Astrocyte (in vitro differentiated cells and primary cell): ENCODE measurements at regions not wholly inside any gene's neighbourhood (a gene's known extent, or its start where the extent isn't known, plus 50 kb on each side); places are given as distances from the start of the nearest gene placed in this dataset.

Experiments used
- DNase-seq: peaks from one replicate; pipeline ENCODE4 v3.0.0-alpha.2; 2010; ENCODE audit warnings: low read depth
- FAIRE-seq: peaks from 2 replicates; lab custom pipeline; 2011; peaks lifted over from hg19 to GRCh38; lab: Jason Lieb, UNC
- H2AFZ ChIP-seq: 2 replicates; pipeline ENCODE4 v1.6.0; 2012; ENCODE audit warnings: low read depth, low read length, inconsistent platforms
- H3K27ac ChIP-seq: 2 replicates; pipeline ENCODE4 v1.5.1; 2011; ENCODE audit warnings: low read depth, low read length, inconsistent platforms
- H3K27me3 ChIP-seq: 2 replicates; pipeline ENCODE4 v1.6.0; 2011; ENCODE audit warnings: low read length, inconsistent platforms; ENCODE audit not compliant: insufficient read depth
- H3K36me3 ChIP-seq: 2 replicates; pipeline ENCODE4 v1.5.1; 2011; ENCODE audit warnings: low read length, inconsistent platforms; ENCODE audit not compliant: insufficient read depth
- H3K4me1 ChIP-seq: 2 replicates; pipeline ENCODE4 v1.5.1; 2011; ENCODE audit warnings: low read length, inconsistent platforms; ENCODE audit not compliant: insufficient read depth
- H3K4me2 ChIP-seq: 2 replicates; pipeline ENCODE4 v1.6.0; 2012; ENCODE audit warnings: low read length, inconsistent platforms
- H3K4me3 ChIP-seq: 2 replicates; pipeline ENCODE4 v1.5.1; 2011; ENCODE audit warnings: low read depth, mild to moderate bottlenecking, low read length, inconsistent platforms; ENCODE audit not compliant: insufficient read depth
- H3K79me2 ChIP-seq: 2 replicates; pipeline ENCODE4 v1.6.0; 2012; ENCODE audit warnings: mild to moderate bottlenecking, low read length, inconsistent platforms; ENCODE audit not compliant: insufficient read depth
- H3K9ac ChIP-seq: 2 replicates; pipeline ENCODE4 v1.6.0; 2012; ENCODE audit warnings: mild to moderate bottlenecking, low read length, inconsistent platforms
- H3K9me3 ChIP-seq: 2 replicates; pipeline ENCODE4 v1.5.1; 2012; ENCODE audit warnings: low read depth, mild to moderate bottlenecking, low read length, inconsistent platforms; ENCODE audit not compliant: insufficient read depth
- H4K20me1 ChIP-seq: 2 replicates; pipeline ENCODE4 v1.6.0; 2012; ENCODE audit warnings: low read length, inconsistent platforms; ENCODE audit not compliant: insufficient read depth
- H3K27ac Mint-ChIP-seq: one replicate; pipeline ENCODE4 v1.8.0; 2021; ENCODE audit warnings: mild to moderate bottlenecking, mixed read lengths; ENCODE audit not compliant: unreplicated experiment
- H3K27me3 Mint-ChIP-seq: one replicate; pipeline ENCODE4 v1.8.0; 2021; ENCODE audit warnings: low read depth, mixed read lengths; ENCODE audit not compliant: unreplicated experiment
- H3K36me3 Mint-ChIP-seq: one replicate; pipeline ENCODE4 v1.8.0; 2021; ENCODE audit warnings: low read depth, mixed read lengths; ENCODE audit not compliant: unreplicated experiment
- H3K4me1 Mint-ChIP-seq: one replicate; pipeline ENCODE4 v1.8.0; 2021; ENCODE audit warnings: low read depth, mixed read lengths; ENCODE audit not compliant: unreplicated experiment
- H3K4me3 Mint-ChIP-seq: one replicate; pipeline ENCODE4 v1.8.0; 2021; ENCODE audit warnings: mild to moderate bottlenecking, moderate library complexity, mixed read lengths; ENCODE audit not compliant: unreplicated experiment
- H3K9me3 Mint-ChIP-seq: one replicate; pipeline ENCODE4 v1.8.0; 2021; ENCODE audit warnings: mild to moderate bottlenecking, mixed read lengths; ENCODE audit not compliant: unreplicated experiment
- EZH2 ChIP-seq: IDR thresholded peaks from 2 replicates; pipeline ENCODE4 v1.6.1; 2012; ENCODE audit warnings: mild to moderate bottlenecking, low read length, inconsistent platforms; ENCODE audit not compliant: insufficient read depth
- TF ChIP-seq, protein P1 (sequence below): IDR thresholded peaks from 2 replicates; pipeline ENCODE4 v1.5.1; 2011; ENCODE audit warnings: low read depth, mild to moderate bottlenecking, inconsistent platforms, low read length, moderate library complexity; ENCODE audit not compliant: insufficient read depth

DNA sequence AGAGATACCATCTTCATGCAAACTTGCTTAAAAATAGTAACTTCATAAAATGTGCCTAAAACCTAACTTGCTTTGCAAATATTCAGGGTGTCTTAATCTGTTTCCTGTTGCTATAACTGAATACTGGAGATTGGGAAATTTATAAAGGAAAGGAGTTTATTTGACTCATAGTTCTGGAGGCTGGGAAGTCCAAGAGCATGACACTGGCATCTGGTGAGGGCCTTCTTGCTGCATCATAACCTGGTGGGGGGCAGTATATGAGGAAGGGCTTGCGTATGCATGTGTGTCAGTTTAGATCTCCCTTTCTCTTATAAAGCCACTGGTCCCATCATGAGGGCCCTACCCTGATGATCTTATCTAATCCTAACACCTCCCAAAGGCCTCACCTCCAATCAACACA is 166.5 kb downstream of the LPIN1 start:
- Mint-ChIP-seq H3K4me3 (no peak overlapping the region), H3K9me3 (peaks cover 9% of the 10 kb centered on the region), H3K27ac (no peak overlapping the region), H3K4me1 (no peaks in the 10 kb centered on the region), H3K27me3 (peaks cover 13% of the 10 kb centered on the region), H3K36me3 (peaks cover 3% of the 10 kb centered on the region)
- no peaks in the 10 kb centered on the region for H4K20me1 ChIP-seq
- TF ChIP-seq, protein P1, sequence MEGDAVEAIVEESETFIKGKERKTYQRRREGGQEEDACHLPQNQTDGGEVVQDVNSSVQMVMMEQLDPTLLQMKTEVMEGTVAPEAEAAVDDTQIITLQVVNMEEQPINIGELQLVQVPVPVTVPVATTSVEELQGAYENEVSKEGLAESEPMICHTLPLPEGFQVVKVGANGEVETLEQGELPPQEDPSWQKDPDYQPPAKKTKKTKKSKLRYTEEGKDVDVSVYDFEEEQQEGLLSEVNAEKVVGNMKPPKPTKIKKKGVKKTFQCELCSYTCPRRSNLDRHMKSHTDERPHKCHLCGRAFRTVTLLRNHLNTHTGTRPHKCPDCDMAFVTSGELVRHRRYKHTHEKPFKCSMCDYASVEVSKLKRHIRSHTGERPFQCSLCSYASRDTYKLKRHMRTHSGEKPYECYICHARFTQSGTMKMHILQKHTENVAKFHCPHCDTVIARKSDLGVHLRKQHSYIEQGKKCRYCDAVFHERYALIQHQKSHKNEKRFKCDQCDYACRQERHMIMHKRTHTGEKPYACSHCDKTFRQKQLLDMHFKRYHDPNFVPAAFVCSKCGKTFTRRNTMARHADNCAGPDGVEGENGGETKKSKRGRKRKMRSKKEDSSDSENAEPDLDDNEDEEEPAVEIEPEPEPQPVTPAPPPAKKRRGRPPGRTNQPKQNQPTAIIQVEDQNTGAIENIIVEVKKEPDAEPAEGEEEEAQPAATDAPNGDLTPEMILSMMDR, result no peak
- no peak for TF ChIP-seq EZH2
- DNase-seq (no peak), FAIRE-seq (no peak)
- no peak overlapping the region for H3K27ac ChIP-seq
- no peak overlapping the region for H3K9ac ChIP-seq
- H3K4me1 ChIP-seq, result no peaks in the 10 kb centered on the region
- H3K36me3 ChIP-seq, result no peaks in the 10 kb centered on the region
- no peaks in the 10 kb centered on the region for H3K79me2 ChIP-seq
- no peak overlapping the region for H2AFZ ChIP-seq
- H3K4me3 ChIP-seq, result no peak overlapping the region
- no peaks in the 10 kb centered on the region for H3K27me3 ChIP-seq
- no peaks in the 10 kb centered on the region for H3K9me3 ChIP-seq
- H3K4me2 ChIP-seq, result no peak overlapping the region

DNA sequence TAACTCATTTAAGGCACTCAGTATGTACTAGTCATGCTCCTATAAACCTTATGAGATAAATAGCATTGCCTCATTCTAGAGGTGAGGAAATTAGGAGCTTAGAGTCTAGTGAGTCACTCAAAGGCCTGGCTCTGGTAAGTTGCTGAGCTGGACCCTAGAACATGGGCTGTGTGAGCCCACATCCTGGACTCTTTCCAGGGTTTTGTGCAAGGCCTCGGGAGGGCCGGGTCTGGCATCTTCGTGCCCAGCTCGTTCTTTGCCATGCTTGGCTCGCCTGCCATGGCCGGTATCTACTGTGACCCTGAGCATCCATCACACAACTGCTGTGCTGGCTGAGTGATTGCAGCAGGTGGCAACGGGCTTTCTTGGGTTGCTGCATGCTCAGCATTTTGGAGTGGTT is 168.0 kb downstream of the LPIN1 start:
- H3K9me3 Mint-ChIP-seq, result peaks cover 8% of the 10 kb centered on the region
- H3K27ac Mint-ChIP-seq, result no peak overlapping the region
- Histone ChIP-seq H3K9ac (no peak overlapping the region), H3K4me2 (no peak overlapping the region), H3K4me1 (no peaks in the 10 kb centered on the region), H3K4me3 (no peak overlapping the region), H2AFZ (no peak overlapping the region), H3K27me3 (no peaks in the 10 kb centered on the region), H3K9me3 (no peaks in the 10 kb centered on the region), H3K27ac (no peak overlapping the region), H4K20me1 (no peaks in the 10 kb centered on the region), H3K79me2 (no peaks in the 10 kb centered on the region), H3K36me3 (no peaks in the 10 kb centered on the region)
- no peak for TF ChIP-seq EZH2
- TF ChIP-seq, protein P1, result no peak
- peaks cover 13% of the 10 kb centered on the region for H3K27me3 Mint-ChIP-seq
- DNase-seq (no peak), FAIRE-seq (no peak)
- no peaks in the 10 kb centered on the region for H3K4me1 Mint-ChIP-seq
- peaks cover 3% of the 10 kb centered on the region for H3K36me3 Mint-ChIP-seq
- H3K4me3 Mint-ChIP-seq, result no peak overlapping the region

DNA sequence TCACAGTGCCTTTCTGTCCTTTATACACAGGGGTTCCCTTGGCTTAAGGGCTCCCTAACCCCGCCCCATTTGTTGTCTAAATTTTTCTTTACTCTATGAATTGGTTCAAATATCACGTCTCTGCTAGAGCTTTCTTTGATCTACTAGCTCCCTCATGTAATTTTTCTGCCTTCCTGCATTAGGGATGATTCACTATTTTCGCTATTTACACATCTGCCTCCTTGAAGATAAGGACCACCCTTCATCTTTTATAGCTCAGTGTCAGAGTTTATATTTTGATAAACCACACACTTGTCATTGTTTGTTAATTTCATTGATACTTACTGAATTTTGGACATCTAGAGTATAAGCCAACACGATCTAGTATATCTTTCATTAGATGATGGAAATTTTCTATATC is 169.2 kb downstream of the LPIN1 start:
- Histone ChIP-seq H3K4me1 (no peaks in the 10 kb centered on the region), H3K4me3 (no peak overlapping the region)
- no peaks in the 10 kb centered on the region for H3K4me1 Mint-ChIP-seq

More for the DNA sequence above, 169.2 kb downstream of the LPIN1 start:
- Histone ChIP-seq H4K20me1 (no peaks in the 10 kb centered on the region), H3K27me3 (no peaks in the 10 kb centered on the region), H3K36me3 (no peaks in the 10 kb centered on the region), H3K27ac (no peak overlapping the region), H2AFZ (no peak overlapping the region), H3K9me3 (no peaks in the 10 kb centered on the region), H3K4me2 (no peak overlapping the region), H3K9ac (no peak overlapping the region), H3K79me2 (no peaks in the 10 kb centered on the region)
- TF ChIP-seq EZH2, result no peak
- TF ChIP-seq, protein P1, result no peak
- FAIRE-seq (no peak), DNase-seq (no peak)
- Mint-ChIP-seq H3K36me3 (peaks cover 3% of the 10 kb centered on the region), H3K27me3 (peaks cover 12% of the 10 kb centered on the region), H3K9me3 (peaks cover 4% of the 10 kb centered on the region), H3K27ac (no peak overlapping the region), H3K4me3 (no peak overlapping the region)
